ENCODE measurements at regions not wholly inside any gene's neighbourhood (a gene's known extent, or its start where the extent isn't known, plus 50 kb on each side); places are given as distances from the start of the nearest gene placed in this dataset.

DNA sequence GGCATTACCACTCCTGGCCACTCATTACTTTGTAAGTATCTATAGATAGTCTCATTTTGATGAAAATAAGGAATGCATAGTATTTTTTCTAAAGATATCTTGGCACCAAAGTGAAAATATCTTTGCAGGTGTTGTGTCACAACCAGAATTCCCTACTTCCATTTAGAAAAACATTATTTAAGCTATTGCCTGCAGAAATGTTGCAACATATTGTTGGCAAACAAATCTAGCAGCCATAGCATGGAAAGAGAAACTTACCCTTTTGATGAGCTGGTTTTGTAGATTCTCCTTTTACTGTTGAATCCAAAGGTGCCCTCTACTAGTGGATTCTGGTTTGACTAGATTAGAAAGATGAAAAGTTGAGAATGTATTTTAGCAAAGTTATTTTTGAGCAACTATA is 138.8 kb downstream of the AREG start:
- DNase-seq (ENCODE audit: low read depth), result no peak
- TF ChIP-seq, protein P1, sequence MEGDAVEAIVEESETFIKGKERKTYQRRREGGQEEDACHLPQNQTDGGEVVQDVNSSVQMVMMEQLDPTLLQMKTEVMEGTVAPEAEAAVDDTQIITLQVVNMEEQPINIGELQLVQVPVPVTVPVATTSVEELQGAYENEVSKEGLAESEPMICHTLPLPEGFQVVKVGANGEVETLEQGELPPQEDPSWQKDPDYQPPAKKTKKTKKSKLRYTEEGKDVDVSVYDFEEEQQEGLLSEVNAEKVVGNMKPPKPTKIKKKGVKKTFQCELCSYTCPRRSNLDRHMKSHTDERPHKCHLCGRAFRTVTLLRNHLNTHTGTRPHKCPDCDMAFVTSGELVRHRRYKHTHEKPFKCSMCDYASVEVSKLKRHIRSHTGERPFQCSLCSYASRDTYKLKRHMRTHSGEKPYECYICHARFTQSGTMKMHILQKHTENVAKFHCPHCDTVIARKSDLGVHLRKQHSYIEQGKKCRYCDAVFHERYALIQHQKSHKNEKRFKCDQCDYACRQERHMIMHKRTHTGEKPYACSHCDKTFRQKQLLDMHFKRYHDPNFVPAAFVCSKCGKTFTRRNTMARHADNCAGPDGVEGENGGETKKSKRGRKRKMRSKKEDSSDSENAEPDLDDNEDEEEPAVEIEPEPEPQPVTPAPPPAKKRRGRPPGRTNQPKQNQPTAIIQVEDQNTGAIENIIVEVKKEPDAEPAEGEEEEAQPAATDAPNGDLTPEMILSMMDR (IDR thresholded peaks at IDR 0.05; ENCODE audit: control insufficient read depth, extremely low read depth, insufficient read depth), result no peak

GRCh38 chr4:74588350-74588749 is 143.4 kb downstream of the AREG start:
- H3K4me3 ChIP-seq (ENCODE audit: low read depth, low read length), result no peak overlapping the region
- no peak for DNase-seq (ENCODE audit: low read depth)
- TF ChIP-seq, protein P1 (IDR thresholded peaks at IDR 0.05; ENCODE audit: control insufficient read depth, extremely low read depth, insufficient read depth), result no peak

More for the DNA sequence above, 138.8 kb downstream of the AREG start:
- H3K4me3 ChIP-seq (ENCODE audit: low read depth, low read length), result no peak overlapping the region

- TF ChIP-seq, protein P1 (IDR thresholded peaks at IDR 0.05; ENCODE audit: control insufficient read depth, extremely low read depth, insufficient read depth), result no peak
- no peak overlapping the region for H3K4me3 ChIP-seq (ENCODE audit: low read depth, low read length)
- DNase-seq (ENCODE audit: low read depth), result no peak
Measured at GRCh38 chr4:74590476-74590875, 145.5 kb downstream of the AREG start.

DNA sequence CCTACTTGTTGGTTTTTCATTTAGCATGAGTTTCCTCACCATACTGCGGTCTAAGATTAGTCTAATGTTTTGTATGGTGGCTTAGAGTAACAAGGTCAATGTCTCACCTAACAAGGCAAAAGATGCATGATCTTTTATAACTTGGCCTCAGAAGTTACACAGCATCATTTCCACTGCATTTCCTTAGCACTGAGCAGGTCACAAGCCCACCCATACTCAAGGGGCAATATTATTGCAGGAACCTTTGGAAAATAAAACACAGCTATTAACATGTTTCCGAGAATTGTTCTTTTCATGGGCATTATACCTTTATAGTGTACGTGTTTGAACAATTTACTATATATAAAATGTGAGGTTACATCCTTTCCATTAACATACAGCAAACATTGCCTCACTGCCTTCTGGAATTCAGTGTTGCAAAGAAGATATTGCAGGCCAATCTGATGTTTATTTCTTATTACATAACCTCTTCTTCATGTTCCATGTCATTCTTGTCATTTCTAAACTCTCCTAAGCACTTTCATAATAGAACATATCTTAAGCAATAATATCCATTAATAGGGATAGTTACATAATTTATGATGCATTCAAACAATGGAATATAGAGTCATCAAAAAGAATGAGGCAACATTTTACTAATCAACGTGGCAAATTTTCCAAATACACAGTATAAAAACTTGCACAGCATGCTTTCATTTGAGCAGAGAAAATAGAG is 153.8 kb downstream of the AREG start:
- DNase-seq (ENCODE audit: low read depth), result no peak
- TF ChIP-seq, protein P1 (IDR thresholded peaks at IDR 0.05; ENCODE audit: control insufficient read depth, extremely low read depth, insufficient read depth), result no peak
- H3K4me3 ChIP-seq (ENCODE audit: low read depth, low read length), result no peak overlapping the region

DNA sequence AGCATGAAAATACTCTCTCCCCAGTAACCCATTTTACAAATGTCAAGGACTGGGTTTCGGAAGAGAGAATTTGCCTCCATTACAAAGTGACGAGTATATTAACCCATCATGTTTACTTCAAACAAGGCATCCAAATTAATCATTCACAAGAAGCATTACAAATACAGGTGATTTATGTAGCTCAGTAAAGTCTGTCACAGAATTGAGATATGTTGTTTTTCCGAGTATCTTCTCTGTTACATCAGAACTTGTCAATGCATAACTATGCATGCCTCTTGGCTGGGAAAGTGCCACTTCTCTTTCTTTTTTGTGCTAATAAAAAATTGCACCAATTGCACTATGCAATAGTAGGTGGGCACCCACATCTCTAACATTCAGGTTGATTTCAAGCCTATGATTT is 158.2 kb downstream of the AREG start:
- H3K4me3 ChIP-seq (ENCODE audit: low read depth, low read length), result no peak overlapping the region
- TF ChIP-seq, protein P1 (IDR thresholded peaks at IDR 0.05; ENCODE audit: control insufficient read depth, extremely low read depth, insufficient read depth), result no peak
- DNase-seq (ENCODE audit: low read depth), result no peak

- H3K4me3 ChIP-seq (ENCODE audit: low read depth, low read length), result no peak overlapping the region
- TF ChIP-seq, protein P1 (IDR thresholded peaks at IDR 0.05; ENCODE audit: control insufficient read depth, extremely low read depth, insufficient read depth), result no peak
- no peak for DNase-seq (ENCODE audit: low read depth)
Measured at GRCh38 chr4:74608151-74608949, 163.4 kb downstream of the AREG start.
